Adrenal gland (tissue), 9 donors: ENCODE measurements at regions not wholly inside any gene's neighbourhood (a gene's known extent, or its start where the extent isn't known, plus 50 kb on each side); places are given as distances from the start of the nearest gene placed in this dataset.
A peak's percentile ranks its signal among the peaks of the same experiment; 100 is the strongest.

ENCODE experiments used
- DNase-seq, 7 donors: peaks; one replicate each; pipeline ENCODE4 v3.0.0-alpha.2; 2019 to 2020
- H3K27ac ChIP-seq, 5 donors: fragments of 200-600 bp; sonication (generic) in 4 of 5; 1 replicate in 3 of 5; 2 replicates in 2 of 5; pipeline versions ENCODE4 v1.5.1 to v1.8.0; 2016 to 2020; ENCODE audit warnings: mild to moderate bottlenecking in 1 of 5
- H3K27me3 ChIP-seq: fragments of 200-600 bp; 2 replicates; pipeline ENCODE4 v1.8.0; 2021
- H3K36me3 ChIP-seq, 2 donors: fragments of 200-600 bp; replicated peaks in 1 of 2; 1 replicate in 1 of 2; 2 replicates in 1 of 2; pipeline versions ENCODE4 v1.5.1 to v1.8.0; 2018 to 2022
- H3K4me1 ChIP-seq, 2 donors: fragments of 200-600 bp; replicated peaks in 1 of 2; 1 replicate in 1 of 2; 2 replicates in 1 of 2; pipeline versions ENCODE4 v1.5.1 to v1.8.0; 2018 to 2021
- H3K4me3 ChIP-seq, 4 donors: fragments of 200-600 bp; sonication (generic) in 3 of 4; one replicate each; pipeline ENCODE4 v1.5.1; 2016 to 2018
- H3K9me3 ChIP-seq, 3 donors: fragments of 200-600 bp; sonication (generic) in 1 of 3; replicated peaks in 1 of 3; 1 replicate in 2 of 3; 2 replicates in 1 of 3; pipeline versions ENCODE4 v1.5.1 to v1.8.0; 2016 to 2021
- CTCF ChIP-seq, 6 experiments: fragments of 450-650 bp in 4 of 6; fragments of 200-600 bp in 2 of 6; sonication (generic) in 1 of 6; IDR thresholded peaks; 1 replicate in 5 of 6; 2 replicates in 1 of 6; pipeline versions ENCODE4 v1.5.1 to v1.8.0; 2016 to 2021; ENCODE audit warnings: antibody characterized with exemption in 6 of 6, mild to moderate bottlenecking in 2 of 6, moderate library complexity in 1 of 6
- POLR2A ChIP-seq, 2 donors: fragments of 450-650 bp; IDR thresholded peaks; one replicate each; pipeline ENCODE4 v1.6.1; 2017; ENCODE audit warnings: antibody characterized with exemption in 2 of 2, mild to moderate bottlenecking in 2 of 2, moderate library complexity in 1 of 2
- WGBS, 4 donors: extraction: QIAGEN DNeasy Blood & Tissue Kit in 2 of 4; methylation state at CpG; one replicate each; pipeline versions ENCODE4 v1.1.5 to v1.1.7; 2013 to 2017; 5-methylcytosine and 5-hydroxymethylcytosine counted together
- intact Hi-C, 2 donors: fragments of 100-400 bp; cut with DNase I; formaldehyde crosslinking; loops; one replicate each; pipeline versions ENCODE4 v1.14.1 to v1.15.0; 2022 to 2023
- donor health status: healthy with polysubstance abuse.
- donor health status: Bipolar disorder and iron deficiency.
- donor health status: DM: yes; HTN: yes; CAD: no.
- donor health status: DM: no; HTN: no; CAD: no.
- donor health status: DM: no; HTN: no; CAD: no.

- H3K4me3 ChIP-seq: no peak overlapping the region
- intact Hi-C loops: no loop called here
- WGBS, 4 donors: 83 to 88% (median 84%) methylated on average over 12 to 27 of the region's 27 CpGs
- H3K27ac ChIP-seq: no peak overlapping the region
- H3K4me1 ChIP-seq: no peaks in the 10 kb centered on the region
- peak in 3 of 7 donors; percentile 4 to 48 (median 12) for DNase-seq
- TF ChIP-seq POLR2A (IDR thresholded peaks at IDR 0.05): no peak
- no peak for TF ChIP-seq CTCF (IDR thresholded peaks at IDR 0.05)
- no peaks in the 10 kb centered on the region for H3K36me3 ChIP-seq
- no peaks in the 10 kb centered on the region for H3K9me3 ChIP-seq
- no peaks in the 10 kb centered on the region for H3K27me3 ChIP-seq
Observed at GRCh38 chr6:170052991-170053821, 237.7 kb downstream of the DLL1 start.

- Histone ChIP-seq H3K36me3 (no peaks in the 10 kb centered on the region), H3K27ac (peak overlapping the region in 1 of 5 donors; percentile 76), H3K4me1 (no peaks in the 10 kb centered on the region), H3K27me3 (no peaks in the 10 kb centered on the region), H3K4me3 (no peak overlapping the region), H3K9me3 (no peaks in the 10 kb centered on the region)
- 82 to 90% (median 86%) methylated on average over 12 to 30 of the region's 30 CpGs for WGBS, 4 donors
- peak in 2 of 7 donors; percentile 3 to 39 for DNase-seq
- intact Hi-C loops: no loop called here
- no peak for TF ChIP-seq CTCF (IDR thresholded peaks at IDR 0.05)
- TF ChIP-seq POLR2A (IDR thresholded peaks at IDR 0.05): no peak
Observed at GRCh38 chr6:170051229-170052172, 239.4 kb downstream of the DLL1 start.

- Histone ChIP-seq H3K9me3 (no peaks in the 10 kb centered on the region), H3K4me1 (no peaks in the 10 kb centered on the region), H3K27ac (peak overlapping the region in 1 of 5 donors; percentile 76), H3K36me3 (no peaks in the 10 kb centered on the region), H3K4me3 (no peak overlapping the region), H3K27me3 (no peaks in the 10 kb centered on the region)
- WGBS, 4 donors: 82 to 92% (median 87%) methylated on average over 11 to 15 of the region's 15 CpGs
- TF ChIP-seq POLR2A (IDR thresholded peaks at IDR 0.05): no peak
- no peak for TF ChIP-seq CTCF (IDR thresholded peaks at IDR 0.05)
- peak in 2 of 7 donors; percentile 7 to 39 for DNase-seq
- intact Hi-C loops: no loop called here
Observed at GRCh38 chr6:170050591-170051041, 240.3 kb downstream of the DLL1 start.
